ENCODE measurements at regions not wholly inside any gene's neighbourhood (a gene's known extent, or its start where the extent isn't known, plus 50 kb on each side); places are given as distances from the start of the nearest gene placed in this dataset.

DNA sequence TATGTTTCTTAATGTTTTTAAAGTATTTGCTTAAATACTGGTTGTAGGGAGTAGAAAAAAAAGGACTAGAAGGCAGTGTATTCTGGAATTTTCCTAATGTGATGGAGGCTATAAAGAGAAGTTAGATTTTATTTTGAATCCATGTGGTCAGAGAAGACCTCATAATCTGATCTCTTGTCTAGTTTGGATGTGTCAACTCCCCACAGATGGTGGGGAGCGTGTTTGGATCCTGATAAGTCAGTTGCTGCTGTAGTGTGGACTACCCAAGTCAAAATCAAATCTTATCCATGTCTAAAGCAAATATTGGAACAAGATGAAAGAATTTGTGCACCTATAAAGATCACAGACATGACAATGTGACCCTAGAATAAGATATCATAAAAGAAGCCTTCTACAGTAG, 918.0 kb downstream of the LTN1 start:
- H3K9me3 ChIP-seq (replicated peaks in 1 of 2; ENCODE audit: control insufficient read depth in 1 of 2, insufficient read depth in 1 of 2, low read length in 2 of 2) = peaks cover 4 to 9% of the 10 kb centered on the region in 2 donors
- no peak overlapping the region for H3K4me2 ChIP-seq (replicated peaks; ENCODE audit: extremely low read depth, low read length, poor library complexity, severe bottlenecking)
- H4K20me1 ChIP-seq (ENCODE audit: insufficient read depth, low read length) = no peaks in the 10 kb centered on the region
- H3K9me3 Mint-ChIP-seq = peaks cover 5 to 11% (median 8%) of the 10 kb centered on the region in 7 donors
- no peak overlapping the region for H2AFZ ChIP-seq (ENCODE audit: insufficient read depth, low read depth, low read length, poor library complexity, severe bottlenecking)
- H3K4me3 ChIP-seq (replicated peaks in 1 of 3; ENCODE audit: low read depth in 2 of 3, low read length in 3 of 3) = no peak overlapping the region
- H3K36me3 Mint-ChIP-seq = no peaks in the 10 kb centered on the region
- H3K4me3 Mint-ChIP-seq = no peak overlapping the region
- no CpG with 5 or more reads among the region's 1 CpG for WGBS (ENCODE audit: insufficient coverage)
- H3K27ac Mint-ChIP-seq = no peak overlapping the region
- H3K27me3 ChIP-seq (ENCODE audit: control insufficient read depth in 2 of 2, insufficient read depth in 2 of 2, low read length in 2 of 2) = no peaks in the 10 kb centered on the region
- peaks cover 0 to 5% (median 4%) of the 10 kb centered on the region in 3 donors for H3K27me3 Mint-ChIP-seq (ENCODE audit: low read depth in 3 of 3)
- H3K79me2 ChIP-seq (ENCODE audit: insufficient read depth, low read length) = no peaks in the 10 kb centered on the region
- intact Hi-C loops (cut with micrococcal nuclease) = no loop called here
- H3K4me1 Mint-ChIP-seq = no peaks in the 10 kb centered on the region
- H3K4me1 ChIP-seq (ENCODE audit: control insufficient read depth in 1 of 2, insufficient read depth in 2 of 2, low read length in 2 of 2) = no peaks in the 10 kb centered on the region
- H3K9ac ChIP-seq (ENCODE audit: insufficient read depth, low read length, poor library complexity, severe bottlenecking) = no peak overlapping the region
- TF ChIP-seq, protein P1, sequence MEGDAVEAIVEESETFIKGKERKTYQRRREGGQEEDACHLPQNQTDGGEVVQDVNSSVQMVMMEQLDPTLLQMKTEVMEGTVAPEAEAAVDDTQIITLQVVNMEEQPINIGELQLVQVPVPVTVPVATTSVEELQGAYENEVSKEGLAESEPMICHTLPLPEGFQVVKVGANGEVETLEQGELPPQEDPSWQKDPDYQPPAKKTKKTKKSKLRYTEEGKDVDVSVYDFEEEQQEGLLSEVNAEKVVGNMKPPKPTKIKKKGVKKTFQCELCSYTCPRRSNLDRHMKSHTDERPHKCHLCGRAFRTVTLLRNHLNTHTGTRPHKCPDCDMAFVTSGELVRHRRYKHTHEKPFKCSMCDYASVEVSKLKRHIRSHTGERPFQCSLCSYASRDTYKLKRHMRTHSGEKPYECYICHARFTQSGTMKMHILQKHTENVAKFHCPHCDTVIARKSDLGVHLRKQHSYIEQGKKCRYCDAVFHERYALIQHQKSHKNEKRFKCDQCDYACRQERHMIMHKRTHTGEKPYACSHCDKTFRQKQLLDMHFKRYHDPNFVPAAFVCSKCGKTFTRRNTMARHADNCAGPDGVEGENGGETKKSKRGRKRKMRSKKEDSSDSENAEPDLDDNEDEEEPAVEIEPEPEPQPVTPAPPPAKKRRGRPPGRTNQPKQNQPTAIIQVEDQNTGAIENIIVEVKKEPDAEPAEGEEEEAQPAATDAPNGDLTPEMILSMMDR (IDR thresholded peaks at IDR 0.05) = no peak
- no peak overlapping the region for H3K27ac ChIP-seq (ENCODE audit: low read depth in 1 of 2, low read length in 2 of 2)
- H3K36me3 ChIP-seq (replicated peaks in 1 of 2; ENCODE audit: control insufficient read depth in 1 of 2, insufficient read depth in 2 of 2, low read length in 2 of 2) = no peaks in the 10 kb centered on the region
- DNase-seq = no peak

DNA sequence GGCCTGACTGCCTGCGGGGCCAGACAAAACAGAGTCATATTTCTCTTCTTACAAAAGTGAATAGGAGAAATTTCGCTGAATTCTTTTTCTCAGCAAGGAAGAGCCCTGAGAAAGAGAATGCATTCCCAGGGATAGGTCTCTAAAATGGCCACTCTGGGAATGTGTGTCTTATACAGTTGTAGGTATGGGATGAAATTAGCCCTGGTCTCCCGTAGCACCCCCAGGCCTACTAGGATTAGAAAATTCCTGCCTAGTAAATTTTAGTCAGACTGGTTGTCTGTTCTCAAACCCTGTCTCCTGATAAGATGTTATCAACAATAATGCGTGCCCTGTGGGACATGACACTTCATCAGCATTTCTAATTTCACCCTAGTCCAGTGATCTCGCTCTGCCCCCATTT, 920.1 kb downstream of the LTN1 start:
- H3K27ac ChIP-seq (ENCODE audit: low read depth in 1 of 2, low read length in 2 of 2) = no peak overlapping the region
- H3K4me3 Mint-ChIP-seq = no peak overlapping the region
- TF ChIP-seq, protein P1 (IDR thresholded peaks at IDR 0.05) = no peak
- no peaks in the 10 kb centered on the region for H4K20me1 ChIP-seq (ENCODE audit: insufficient read depth, low read length)
- peaks cover 4 to 9% of the 10 kb centered on the region in 2 donors for H3K9me3 ChIP-seq (replicated peaks in 1 of 2; ENCODE audit: control insufficient read depth in 1 of 2, insufficient read depth in 1 of 2, low read length in 2 of 2)
- H3K36me3 ChIP-seq (replicated peaks in 1 of 2; ENCODE audit: control insufficient read depth in 1 of 2, insufficient read depth in 2 of 2, low read length in 2 of 2) = no peaks in the 10 kb centered on the region
- H3K4me2 ChIP-seq (replicated peaks; ENCODE audit: extremely low read depth, low read length, poor library complexity, severe bottlenecking) = no peak overlapping the region
- intact Hi-C loops (cut with micrococcal nuclease) = no loop called here
- H3K27me3 Mint-ChIP-seq (ENCODE audit: low read depth in 3 of 3) = peaks cover 0 to 4% (median 2%) of the 10 kb centered on the region in 3 donors
- H3K4me1 Mint-ChIP-seq = no peaks in the 10 kb centered on the region
- no peak overlapping the region for H2AFZ ChIP-seq (ENCODE audit: insufficient read depth, low read depth, low read length, poor library complexity, severe bottlenecking)
- no peak overlapping the region for H3K9ac ChIP-seq (ENCODE audit: insufficient read depth, low read length, poor library complexity, severe bottlenecking)
- peaks cover 5 to 11% (median 8%) of the 10 kb centered on the region in 7 donors for H3K9me3 Mint-ChIP-seq
- H3K27me3 ChIP-seq (ENCODE audit: control insufficient read depth in 2 of 2, insufficient read depth in 2 of 2, low read length in 2 of 2) = no peaks in the 10 kb centered on the region
- H3K4me3 ChIP-seq (replicated peaks in 1 of 3; ENCODE audit: low read depth in 2 of 3, low read length in 3 of 3) = no peak overlapping the region
- 100% methylated on average over 1 of the region's 5 CpGs for WGBS (ENCODE audit: insufficient coverage)
- no peaks in the 10 kb centered on the region for H3K4me1 ChIP-seq (ENCODE audit: control insufficient read depth in 1 of 2, insufficient read depth in 2 of 2, low read length in 2 of 2)
- H3K27ac Mint-ChIP-seq = no peak overlapping the region
- no peak for DNase-seq
- no peaks in the 10 kb centered on the region for H3K36me3 Mint-ChIP-seq
- H3K79me2 ChIP-seq (ENCODE audit: insufficient read depth, low read length) = no peaks in the 10 kb centered on the region
